ENCODE measurements at regions not wholly inside any gene's neighbourhood (a gene's known extent, or its start where the extent isn't known, plus 50 kb on each side); places are given as distances from the start of the nearest gene placed in this dataset.

GRCh38 chr6:11938285-11938890, 73.7 kb upstream of the HIVEP1 start:
- TF ChIP-seq, protein P1, sequence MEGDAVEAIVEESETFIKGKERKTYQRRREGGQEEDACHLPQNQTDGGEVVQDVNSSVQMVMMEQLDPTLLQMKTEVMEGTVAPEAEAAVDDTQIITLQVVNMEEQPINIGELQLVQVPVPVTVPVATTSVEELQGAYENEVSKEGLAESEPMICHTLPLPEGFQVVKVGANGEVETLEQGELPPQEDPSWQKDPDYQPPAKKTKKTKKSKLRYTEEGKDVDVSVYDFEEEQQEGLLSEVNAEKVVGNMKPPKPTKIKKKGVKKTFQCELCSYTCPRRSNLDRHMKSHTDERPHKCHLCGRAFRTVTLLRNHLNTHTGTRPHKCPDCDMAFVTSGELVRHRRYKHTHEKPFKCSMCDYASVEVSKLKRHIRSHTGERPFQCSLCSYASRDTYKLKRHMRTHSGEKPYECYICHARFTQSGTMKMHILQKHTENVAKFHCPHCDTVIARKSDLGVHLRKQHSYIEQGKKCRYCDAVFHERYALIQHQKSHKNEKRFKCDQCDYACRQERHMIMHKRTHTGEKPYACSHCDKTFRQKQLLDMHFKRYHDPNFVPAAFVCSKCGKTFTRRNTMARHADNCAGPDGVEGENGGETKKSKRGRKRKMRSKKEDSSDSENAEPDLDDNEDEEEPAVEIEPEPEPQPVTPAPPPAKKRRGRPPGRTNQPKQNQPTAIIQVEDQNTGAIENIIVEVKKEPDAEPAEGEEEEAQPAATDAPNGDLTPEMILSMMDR (conservative IDR thresholded peaks at IDR 0.05 in 1 of 2, IDR thresholded peaks at IDR 0.05 in 1 of 2; ENCODE audit: low read depth in 1 of 2, low read length in 2 of 2): no peak
- no peak for TF ChIP-seq EZH2 (IDR thresholded peaks at IDR 0.05; ENCODE audit: low read length, missing control alignments)

All from fibroblast of lung (primary cell).